Activated naive CD4-positive, alpha-beta T cell (primary cell): ENCODE measurements at regions not wholly inside any gene's neighbourhood (a gene's known extent, or its start where the extent isn't known, plus 50 kb on each side); places are given as distances from the start of the nearest gene placed in this dataset.
"Not testable (repeated sequence)": the region's sequence is repeated elsewhere in the genome, so short reads cannot be mapped to it uniquely, and the experiment has no call there.

Experiments
- DNase-seq, 4 experiments: peaks; one replicate each; lab custom pipeline; 2025; lab: John Stamatoyannopoulos, UW

DNA sequence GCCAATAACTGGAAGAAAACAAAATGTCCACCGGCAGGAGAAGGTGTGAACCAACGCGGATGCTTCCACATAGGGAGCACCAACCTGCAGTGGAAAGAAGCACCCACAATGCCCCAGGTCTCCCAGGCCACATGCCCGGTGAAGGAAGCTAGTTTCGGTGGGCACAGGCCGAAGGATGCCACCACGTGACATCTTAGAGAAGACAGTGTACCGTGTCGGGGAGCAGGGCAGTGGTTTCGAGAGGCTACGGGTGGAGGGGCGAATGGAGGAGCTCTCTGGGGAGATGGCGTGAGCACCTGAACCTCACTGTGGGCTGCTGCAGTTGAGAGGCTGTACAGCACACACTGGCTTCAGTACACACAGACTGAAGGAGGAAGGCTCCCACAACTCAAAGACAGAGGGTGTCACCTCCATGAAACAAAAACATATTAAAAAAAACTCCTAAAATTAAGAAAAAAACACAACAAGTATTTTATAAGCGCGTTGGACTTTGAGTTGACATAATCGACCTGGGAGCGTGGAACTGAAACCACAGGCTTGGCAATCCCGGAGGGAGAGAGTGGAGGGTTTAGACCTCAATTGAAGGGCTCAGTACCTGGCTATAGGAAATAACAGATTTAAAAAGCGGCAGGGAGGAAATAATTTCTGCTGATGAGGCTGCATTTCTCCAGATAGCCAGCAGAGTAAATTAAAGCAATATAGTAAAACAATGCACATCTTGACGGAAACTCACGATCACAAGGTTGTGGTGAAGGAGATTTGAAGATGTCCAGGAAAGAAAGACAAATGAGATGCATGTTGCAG is 160.1 kb downstream of the RTP5 start:
- DNase-seq, result no peak

DNA sequence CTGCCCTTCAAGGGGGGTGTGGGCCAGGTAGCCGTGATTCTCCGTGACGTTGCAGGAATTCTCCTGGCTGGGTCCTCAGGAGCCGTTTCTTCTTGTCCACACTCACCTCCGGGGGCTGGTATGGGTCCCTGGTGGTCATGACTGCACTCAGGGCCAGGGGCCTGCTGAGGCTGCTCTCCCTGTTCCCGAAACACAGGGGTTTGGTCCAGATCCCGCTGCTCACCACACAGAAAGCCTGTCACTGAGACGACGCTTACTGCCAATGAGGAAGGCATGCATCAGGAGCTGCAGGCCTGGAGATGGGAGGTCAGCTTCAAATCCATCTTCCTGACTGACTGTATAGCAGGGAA is 160.7 kb downstream of the RTP5 start:
- DNase-seq, result no peak

DNA sequence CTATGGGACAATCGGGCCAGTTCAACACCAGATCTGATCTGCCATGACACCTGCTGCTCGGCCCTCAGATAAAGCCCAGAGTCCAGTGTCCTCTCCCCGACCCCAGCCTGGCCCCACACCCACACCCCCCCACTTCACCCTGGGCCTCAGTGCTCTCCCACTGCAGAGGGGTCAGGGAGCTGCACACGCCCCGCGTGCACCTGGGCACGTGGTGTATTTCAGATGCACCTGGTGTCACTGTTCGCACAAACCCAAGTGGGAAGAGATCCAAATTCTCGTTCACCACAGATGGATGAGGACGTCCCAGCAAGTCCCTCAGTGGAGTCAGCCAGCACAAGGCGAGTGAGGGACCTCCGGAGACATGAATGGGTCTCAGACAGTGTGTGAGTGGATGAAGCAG is 161.3 kb downstream of the RTP5 start:
- no peak for DNase-seq

DNA sequence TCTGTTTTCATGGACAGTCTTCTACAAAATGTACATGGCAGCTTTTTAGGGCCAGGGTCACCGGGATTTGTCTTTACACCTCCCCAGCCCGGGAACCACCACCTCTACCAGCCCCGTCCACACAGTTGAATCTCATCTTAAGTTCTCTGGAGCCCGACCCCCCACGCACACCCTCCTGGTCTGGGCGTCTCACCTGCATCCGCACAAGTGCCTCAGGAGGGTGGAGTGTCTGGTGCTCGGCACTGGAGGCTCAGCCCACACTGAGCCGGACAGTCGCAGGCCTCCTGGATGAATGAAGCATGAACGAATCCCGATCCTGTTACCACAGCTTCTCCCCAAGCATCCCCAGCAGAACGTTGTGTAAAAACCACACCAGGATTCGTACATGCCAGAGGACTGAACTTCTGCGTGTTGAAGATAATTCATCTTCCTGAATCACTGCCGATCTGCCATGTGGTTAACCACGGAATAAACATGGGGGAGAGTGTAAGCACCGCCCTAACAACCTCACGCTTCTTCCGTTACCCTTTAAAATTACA is 162.0 kb downstream of the RTP5 start:
- DNase-seq, result peak in 2 of 4 experiments; percentile 31 to 44

DNA sequence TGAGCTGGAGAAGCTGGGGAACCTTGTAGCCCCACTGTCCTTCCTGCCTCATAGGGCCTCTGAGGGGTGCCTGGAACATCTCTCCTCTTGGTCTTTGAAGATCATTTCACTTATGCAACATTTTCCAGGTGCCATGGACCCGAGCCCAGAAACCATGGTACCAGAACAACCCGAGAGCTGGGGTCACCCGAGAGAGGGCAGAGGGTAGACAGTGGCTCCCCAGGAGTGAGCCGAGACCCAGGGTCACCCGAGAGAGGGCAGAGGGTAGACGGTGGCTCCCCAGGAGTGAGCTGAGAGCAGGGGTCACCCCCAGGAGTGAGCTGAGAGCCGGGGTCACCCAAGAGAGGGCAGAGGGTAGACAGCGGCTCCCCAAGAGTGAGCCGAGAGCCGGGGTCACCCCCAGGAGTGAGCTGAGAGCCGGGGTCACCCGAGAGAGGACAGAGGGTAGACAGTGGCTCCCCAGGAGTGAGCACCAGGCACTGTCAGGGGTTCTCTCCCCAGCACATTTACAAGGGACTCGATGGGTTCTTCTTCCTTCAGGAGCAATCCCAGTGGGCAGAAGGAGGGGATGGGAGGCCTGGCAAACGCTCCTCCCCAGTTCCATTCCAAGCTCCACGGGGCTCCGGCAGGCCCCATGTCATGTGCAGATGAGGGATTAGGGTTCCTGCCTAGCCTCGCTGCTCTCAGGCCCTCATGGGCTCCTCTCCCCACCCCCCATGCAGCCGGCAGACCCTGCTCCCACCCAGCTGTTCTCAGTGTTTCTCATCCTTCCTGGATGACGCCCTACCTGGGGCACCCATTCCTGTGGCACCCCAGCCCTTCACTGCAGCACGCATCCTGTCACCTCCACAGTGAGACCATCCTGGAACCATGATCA is 163.5 kb downstream of the RTP5 start:
- DNase-seq, result no peak

DNA sequence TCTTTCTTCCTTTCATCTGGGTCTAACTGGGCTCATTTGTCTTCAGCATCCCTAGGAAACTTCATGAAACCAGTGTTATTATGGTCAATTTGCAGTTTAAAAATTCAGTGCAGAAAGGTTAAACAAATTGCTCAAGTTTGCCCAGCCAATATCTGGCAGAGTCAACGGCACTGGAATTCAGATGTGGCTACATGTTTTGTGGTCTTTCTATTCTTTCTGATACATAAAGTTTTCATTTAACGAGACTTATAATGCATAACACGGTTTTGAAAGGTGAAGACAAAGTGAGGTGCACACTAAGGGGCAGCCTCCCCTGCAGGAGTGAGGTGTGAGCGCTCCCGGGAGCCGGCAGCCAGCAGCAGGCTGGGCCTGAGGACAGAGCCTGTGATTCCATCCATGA is 164.6 kb downstream of the RTP5 start:
- DNase-seq, result no peak

DNA sequence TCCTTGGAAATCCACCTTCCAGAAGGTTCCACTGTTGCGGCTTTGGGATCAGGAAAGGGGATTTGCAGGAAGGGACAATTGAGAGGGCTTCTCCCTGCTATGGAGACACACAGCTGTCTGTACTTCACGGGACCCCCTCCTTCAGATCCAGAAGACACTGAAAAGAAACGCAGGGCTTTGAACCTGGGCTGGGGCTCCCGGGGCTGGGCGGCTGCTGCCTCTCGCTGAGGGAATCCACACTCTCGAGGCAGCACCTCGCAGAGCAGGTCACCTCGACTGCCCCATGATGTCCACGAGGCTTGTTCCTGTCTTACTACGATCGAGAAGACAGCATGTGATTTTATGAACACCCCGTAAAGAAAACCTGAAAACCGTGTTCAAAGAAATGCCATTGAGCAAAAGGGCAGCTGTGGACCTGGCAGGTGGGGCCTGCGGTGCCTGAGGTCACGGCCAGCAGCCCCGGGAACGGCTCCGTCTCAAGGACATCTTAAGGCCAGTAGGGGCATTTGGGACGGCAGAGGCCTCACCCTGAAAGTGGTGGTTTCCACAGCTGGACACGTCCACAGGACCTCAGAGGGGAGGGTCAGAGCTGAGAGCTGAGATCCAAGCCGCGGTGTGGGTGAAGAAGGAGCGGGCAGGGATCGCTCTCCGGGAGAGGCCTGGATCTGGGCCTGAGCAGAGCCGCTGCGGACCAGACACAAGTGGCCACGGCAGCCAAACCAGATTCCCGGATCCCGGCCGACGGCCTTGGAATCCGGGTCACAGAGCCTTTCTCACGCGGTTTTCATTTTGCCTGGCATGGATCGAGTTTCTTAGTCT is 165.7 kb downstream of the RTP5 start:
- DNase-seq, result no peak

DNA sequence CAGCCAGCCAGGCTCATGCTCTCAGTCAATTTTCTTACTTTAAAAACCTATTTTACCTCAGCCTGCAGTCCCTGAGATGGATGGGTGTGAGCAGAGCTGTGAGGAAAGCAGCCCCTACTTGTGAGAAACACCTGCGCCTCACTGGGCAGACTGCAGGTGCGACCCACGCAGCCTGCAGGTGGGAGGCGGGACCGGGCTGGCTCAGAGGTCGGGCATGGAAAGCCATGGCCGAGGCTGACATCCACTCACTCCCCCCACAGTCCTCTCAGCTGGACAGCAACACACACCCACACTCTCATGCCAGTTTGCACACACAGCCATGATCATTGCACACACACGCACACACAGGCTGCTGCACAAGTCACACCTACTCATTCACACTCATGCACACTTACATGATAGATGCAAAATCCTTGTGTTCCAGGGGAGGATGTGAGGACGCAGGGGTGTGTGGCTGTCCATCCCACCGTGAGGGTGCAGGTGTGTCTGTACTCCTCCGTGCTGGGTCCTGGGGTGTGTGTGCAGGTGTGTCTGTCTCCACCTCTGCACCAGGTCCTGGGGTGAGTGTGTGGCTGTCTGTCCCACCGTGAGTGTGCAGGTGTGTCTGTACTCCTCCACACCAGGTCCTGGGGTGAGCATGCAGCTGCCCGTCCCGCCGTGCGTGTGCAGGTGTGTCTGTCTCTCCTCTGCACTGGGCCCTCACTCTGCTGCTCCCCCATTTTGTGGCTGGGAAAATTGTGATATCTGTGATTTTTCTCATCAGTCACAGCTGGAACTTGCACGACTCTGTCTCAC is 166.5 kb downstream of the RTP5 start:
- no peak for DNase-seq

DNA sequence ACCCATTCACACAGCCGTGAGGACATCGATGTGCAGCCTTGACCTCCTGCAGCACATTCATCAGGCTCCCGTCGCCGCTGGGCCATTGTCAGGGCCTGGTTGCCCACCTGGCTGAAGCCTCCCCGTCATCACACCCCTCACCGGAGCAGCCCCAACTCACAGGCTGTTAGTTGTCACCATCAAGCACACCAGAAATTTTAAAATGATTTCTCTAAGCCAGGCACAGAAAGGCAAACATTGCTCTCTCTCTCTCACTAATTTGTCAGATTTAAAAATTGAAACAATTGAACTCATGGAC is 167.1 kb downstream of the RTP5 start:
- DNase-seq, result no peak

DNA sequence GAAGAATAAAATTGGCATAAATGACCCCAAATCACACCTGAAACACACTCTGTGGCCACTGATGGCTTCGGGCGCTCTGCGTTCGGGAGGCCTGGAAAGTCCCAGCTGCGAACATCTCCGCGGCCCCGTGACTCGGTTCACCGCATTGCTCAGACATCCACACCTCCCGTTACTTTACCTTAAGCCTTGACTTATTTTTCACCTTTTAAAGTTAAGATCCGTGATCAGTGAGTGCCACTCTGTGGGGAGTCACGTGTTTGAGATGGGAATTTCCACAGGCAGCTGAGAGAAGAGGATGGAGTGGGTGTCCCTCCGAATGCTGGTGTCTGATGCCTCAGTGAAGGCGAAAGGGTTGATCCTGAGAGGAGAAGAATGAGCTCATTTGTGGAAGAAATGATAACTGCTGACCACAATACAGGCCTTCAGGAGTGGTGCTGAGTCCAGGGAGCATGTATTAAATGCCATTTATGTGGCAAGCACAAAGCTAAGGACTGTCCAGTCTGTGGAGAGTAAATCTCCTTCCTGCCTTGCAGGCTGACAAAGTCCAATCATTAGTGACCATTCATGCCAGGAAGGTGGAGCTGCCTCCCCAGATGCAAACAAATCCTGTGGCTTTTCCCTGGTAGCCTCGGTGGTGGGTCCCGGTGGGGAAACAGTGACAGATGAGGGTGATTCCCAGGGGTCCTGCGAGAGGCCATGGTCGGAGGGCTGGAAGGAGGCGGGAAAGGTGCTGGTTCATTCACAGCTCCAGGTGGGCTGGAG is 168.8 kb downstream of the RTP5 start:
- DNase-seq, result no peak

DNA sequence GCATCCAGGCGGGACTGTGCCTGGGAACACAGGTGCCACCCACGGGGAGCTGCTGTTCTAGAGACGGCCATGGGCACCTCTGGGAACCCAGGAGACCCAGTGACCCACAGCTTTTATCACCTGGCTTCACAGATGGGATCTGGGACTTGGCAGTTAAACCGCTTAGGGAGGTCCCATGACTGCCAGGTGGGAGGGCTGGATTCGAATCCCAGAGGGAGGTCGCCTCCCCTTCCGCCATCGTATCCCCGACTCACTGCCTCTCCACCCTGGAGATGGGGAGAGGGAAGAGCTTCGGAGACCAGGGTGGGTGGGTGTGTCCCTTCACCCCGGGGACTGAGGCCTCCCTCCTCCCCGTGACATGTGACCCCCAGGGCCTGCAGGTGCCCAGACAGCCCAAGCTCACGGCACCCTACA is 169.4 kb downstream of the RTP5 start:
- no peak for DNase-seq

DNA sequence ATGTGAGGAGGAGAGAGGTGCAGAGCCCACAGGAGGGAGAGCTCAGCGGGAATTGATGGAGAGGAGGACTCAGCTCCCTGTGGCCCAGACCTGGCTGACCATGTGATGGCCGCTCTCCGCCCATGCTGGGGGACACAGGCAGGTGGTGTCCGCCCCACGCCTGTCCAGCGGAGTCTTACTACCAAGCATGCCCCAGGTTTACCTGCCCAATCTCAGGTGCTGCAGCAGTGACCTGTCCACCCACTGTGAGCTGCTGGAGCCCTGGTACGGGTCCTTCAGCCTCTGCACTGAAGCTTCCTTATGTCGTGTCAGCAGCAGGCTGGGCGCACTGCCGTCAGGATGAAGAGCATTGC is 170.8 kb downstream of the RTP5 start:
- DNase-seq, result no peak

DNA sequence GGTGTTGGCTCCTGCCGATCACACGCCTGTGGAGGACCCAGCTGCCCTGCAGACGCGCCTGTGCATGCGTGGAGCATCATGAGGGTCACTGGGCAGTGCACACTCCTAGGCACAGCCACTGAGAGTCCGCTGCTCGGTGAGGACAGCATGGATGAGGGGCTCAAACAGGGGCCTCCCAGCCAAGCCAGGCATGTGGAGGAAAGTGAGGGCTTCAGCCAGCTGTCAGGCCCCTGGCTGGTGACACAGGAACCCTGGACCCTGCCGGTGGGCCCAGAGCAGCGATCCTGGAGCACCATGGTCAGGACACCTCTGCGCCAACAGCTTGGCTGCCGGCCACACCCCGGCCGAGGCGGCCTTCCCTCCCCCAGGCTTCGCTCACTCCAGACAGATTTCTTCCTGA is 171.2 kb downstream of the RTP5 start:
- DNase-seq, result no peak

DNA sequence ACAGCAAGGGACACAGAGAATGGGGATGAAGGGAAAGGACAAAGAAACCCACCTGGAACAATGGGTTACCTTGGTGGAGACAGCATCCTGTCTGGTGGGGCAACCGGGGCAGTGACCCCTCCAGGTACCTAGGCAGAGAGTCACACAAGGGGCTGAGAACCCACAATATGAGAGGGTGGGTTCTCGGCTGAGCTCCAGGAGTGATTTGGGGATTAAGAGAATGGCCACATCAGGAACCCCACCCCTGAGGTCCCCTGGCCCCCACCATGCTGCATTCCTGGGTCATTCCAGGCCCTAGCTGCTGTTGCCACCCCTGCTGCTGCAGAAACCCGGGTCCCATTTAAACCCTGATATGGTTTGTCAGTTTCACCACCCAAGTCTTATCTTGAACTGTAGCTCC is 172.3 kb downstream of the RTP5 start:
- no peak for DNase-seq

DNA sequence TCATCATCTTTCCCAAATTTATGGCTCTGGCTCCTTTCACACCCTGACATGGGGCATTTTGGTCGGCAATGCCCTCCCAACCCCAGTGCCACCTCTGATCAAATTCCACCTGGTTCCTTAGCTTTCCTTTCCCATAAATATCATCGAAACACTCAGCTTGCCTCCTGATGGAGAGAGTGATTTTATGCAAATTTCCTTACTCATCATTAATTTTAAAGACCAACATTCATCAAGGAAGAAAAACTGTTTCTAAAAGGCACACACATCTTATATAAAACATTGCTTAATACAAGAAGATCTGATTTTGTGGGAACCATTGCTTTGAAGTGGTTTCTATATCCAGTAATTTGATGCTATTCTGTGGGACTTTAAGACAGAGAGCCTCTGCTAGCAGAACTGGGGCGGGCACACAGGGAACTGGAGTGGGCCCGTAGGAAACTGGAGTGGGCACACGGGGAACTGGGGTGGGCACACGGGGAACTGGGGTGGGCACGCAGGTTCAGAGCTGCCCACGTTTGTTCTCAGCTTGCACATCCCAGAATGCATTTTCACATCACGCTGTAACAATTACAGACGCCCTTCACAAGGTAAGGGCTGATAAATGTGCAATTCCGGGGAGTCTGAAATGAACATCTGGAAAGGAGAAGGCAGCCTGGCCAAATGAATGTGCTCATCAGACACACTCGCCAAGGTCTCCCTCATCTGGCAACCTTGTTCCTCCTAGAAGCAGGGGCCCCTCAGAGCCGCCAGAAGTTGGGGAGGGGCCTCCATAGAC is 174.2 kb downstream of the RTP5 start:
- DNase-seq, result no peak

DNA sequence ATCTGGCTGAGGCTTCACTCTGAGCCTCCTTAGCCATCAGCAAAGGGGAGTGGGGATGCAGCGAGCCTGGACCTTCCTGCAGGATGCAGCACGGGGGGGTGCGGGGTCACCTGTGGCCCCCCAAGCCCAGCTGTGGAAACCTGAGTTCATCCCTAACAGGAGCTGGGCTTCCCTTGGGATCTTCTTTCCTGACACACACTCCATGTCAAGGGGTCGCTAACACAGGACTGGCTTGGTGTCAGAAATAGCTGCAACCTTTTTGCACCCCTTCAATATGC is 174.7 kb downstream of the RTP5 start:
- no peak for DNase-seq

DNA sequence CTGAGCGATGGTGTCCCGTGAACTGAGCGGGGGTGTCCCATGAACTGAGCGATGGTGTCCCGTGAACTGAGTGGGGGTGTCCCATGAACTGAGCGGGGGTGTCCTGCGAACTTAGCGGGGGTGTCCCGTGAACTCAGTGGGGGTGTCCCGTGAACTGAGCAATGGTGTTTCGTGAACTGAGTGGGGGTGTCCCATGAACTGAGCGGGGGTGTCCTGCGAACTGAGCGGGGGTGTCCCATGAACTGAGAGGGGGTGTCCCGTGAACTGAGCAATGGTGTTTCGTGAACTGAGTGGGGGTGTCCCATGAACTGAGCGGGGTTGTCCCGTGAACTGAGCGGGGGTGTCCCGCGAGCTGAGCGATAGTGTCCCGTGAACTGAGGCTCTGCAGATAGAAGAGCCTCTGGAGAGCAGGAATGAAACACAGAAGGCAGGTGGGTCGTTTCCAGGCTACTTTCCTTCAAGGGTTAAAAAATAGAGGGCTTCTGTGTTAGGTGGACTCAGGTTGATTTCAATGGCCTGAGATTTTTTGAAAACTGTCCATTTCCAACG is 176.1 kb downstream of the RTP5 start:
- not testable (repeated sequence) for DNase-seq

DNA sequence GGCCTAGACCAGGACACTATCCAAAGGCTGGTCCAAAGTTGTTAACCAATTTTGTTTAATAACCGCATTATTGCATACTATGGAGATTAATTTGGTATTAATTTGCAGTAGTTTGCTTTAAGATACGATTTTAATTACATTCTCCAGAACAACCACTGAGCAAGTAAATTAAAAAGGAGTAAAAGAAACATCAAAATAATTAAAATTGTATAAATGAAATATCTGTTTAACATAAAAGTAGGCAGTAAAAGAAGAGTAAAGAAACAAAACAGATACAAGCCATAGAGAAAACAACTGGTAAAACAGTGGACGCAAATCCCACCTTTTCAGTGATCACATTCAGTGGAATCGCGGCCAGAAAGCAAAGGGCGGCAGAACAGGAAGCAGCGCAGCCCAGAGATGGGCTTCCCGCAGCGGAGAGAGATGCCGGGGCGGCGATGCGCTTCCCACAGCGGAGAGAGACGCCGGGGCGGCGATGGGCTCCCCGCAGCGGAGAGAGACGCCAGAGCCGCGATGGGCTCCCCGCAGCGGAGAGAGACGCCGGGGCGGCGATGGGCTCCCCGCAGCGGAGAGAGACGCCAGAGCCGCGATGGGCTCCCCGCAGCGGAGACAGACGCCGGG is 176.8 kb downstream of the RTP5 start:
- DNase-seq, result peak in 1 of 4 experiments; percentile 8

DNA sequence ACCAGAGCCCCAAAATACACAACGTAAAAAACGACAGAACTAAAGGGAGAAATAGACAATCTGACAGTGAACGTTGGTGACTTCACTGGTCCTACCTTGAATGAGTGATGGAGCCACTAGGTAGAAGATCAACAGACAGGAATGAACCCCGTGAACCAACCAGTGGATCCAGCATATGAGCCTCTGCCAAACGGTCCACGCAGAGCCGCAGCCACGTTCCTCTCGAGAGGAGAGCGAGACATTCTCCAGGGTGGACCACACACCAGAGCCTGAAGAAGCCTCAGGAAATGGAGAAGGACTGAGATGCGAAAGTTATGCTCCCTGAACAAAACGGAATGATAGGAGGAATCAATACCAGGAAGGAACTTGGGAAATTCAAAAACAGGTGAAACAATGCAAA is 178.4 kb downstream of the RTP5 start:
- DNase-seq, result no peak

DNA sequence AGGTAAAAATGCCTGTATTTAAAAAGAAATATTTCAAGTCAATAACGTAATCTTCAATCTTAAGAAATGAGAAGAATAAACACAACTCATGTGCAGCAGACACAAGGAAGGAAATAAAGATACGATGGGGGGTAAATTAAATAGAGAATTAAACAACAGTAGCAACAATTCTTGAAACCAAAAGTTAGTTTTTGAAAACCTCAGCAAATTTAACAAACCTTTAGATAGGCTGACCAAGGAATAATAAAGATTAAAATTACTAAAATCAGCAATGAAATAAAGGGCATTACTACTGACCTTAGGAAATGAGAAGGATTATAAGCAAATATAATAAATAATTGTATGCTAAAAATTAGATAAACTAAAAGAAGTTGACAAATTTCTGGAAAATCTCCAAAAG is 178.9 kb downstream of the RTP5 start:
- DNase-seq, result no peak
